Colonic mucosa (tissue), 4 donors: ENCODE measurements at regions not wholly inside any gene's neighbourhood (a gene's known extent, or its start where the extent isn't known, plus 50 kb on each side); places are given as distances from the start of the nearest gene placed in this dataset.

ENCODE experiments used
- DNase-seq: peaks from one replicate; pipeline ENCODE4 v3.0.0-alpha.2; 2020
- H3K27ac ChIP-seq: fragments of 200-600 bp; one replicate; pipeline ENCODE4 v1.8.0; 2021
- H3K27me3 ChIP-seq: fragments of 200-600 bp; one replicate; pipeline ENCODE4 v1.8.0; 2021
- H3K36me3 ChIP-seq: fragments of 200-600 bp; one replicate; pipeline ENCODE4 v1.8.0; 2021
- H3K4me1 ChIP-seq: fragments of 200-600 bp; one replicate; pipeline ENCODE4 v1.8.0; 2021; ENCODE audit warnings: mild to moderate bottlenecking
- H3K4me3 ChIP-seq: fragments of 200-600 bp; one replicate; pipeline ENCODE4 v1.8.0; 2021
- H3K9ac ChIP-seq, 2 donors: one replicate each; pipeline ENCODE4 v1.7.0; 2013; ENCODE audit warnings: control low read depth in 2 of 2, low read depth in 2 of 2, low read length in 2 of 2
- H3K9me3 ChIP-seq: fragments of 200-600 bp; one replicate; pipeline ENCODE4 v1.8.0; 2021
- CTCF ChIP-seq: fragments of 200-600 bp; IDR thresholded peaks from one replicate; pipeline ENCODE4 v1.8.0; 2022; ENCODE audit warnings: antibody characterized with exemption, mild to moderate bottlenecking
- intact Hi-C: fragments of 100-400 bp; cut with DNase I; formaldehyde crosslinking; loops from one replicate; pipeline ENCODE4 v1.14.1; 2022
- donor health status: healthy.
- donor health status: DM: no; HTN: no; CAD: no.
- donor health status: DM: no; HTN: no; CAD: no.

GRCh38 chr5:125348936-125349831 is 602.7 kb upstream of the ZNF608 start:
- H3K36me3 ChIP-seq: no peaks in the 10 kb centered on the region
- no peak for DNase-seq
- no peak for TF ChIP-seq CTCF
- H3K4me3 ChIP-seq: no peak overlapping the region
- intact Hi-C loops: no loop called here
- no peak overlapping the region for H3K9ac ChIP-seq
- no peaks in the 10 kb centered on the region for H3K9me3 ChIP-seq
- H3K27ac ChIP-seq: no peak overlapping the region
- no peaks in the 10 kb centered on the region for H3K27me3 ChIP-seq
- H3K4me1 ChIP-seq: no peaks in the 10 kb centered on the region

- H3K27ac ChIP-seq: no peak overlapping the region
- H3K4me1 ChIP-seq: no peaks in the 10 kb centered on the region
- intact Hi-C loops: no loop called here
- H3K36me3 ChIP-seq: no peaks in the 10 kb centered on the region
- H3K9me3 ChIP-seq: no peaks in the 10 kb centered on the region
- no peak overlapping the region for H3K4me3 ChIP-seq
- no peak overlapping the region for H3K9ac ChIP-seq
- no peak for DNase-seq
- H3K27me3 ChIP-seq: no peaks in the 10 kb centered on the region
- TF ChIP-seq CTCF: no peak
Measured at GRCh38 chr5:125357660-125358059, 611.2 kb upstream of the ZNF608 start.

- Histone ChIP-seq H3K27me3 (no peaks in the 10 kb centered on the region), H3K27ac (no peak overlapping the region), H3K9ac (no peak overlapping the region), H3K9me3 (no peaks in the 10 kb centered on the region), H3K36me3 (no peaks in the 10 kb centered on the region), H3K4me3 (no peak overlapping the region), H3K4me1 (no peaks in the 10 kb centered on the region)
- no peak for TF ChIP-seq CTCF
- intact Hi-C loops: no loop called here
- no peak for DNase-seq
Measured at GRCh38 chr5:125365747-125366146, 619.3 kb upstream of the ZNF608 start.

- Histone ChIP-seq H3K36me3 (no peaks in the 10 kb centered on the region), H3K27me3 (no peaks in the 10 kb centered on the region), H3K9ac (no peak overlapping the region), H3K27ac (no peak overlapping the region), H3K4me1 (no peaks in the 10 kb centered on the region), H3K4me3 (no peak overlapping the region), H3K9me3 (no peaks in the 10 kb centered on the region)
- intact Hi-C loops: no loop called here
- no peak for TF ChIP-seq CTCF
- DNase-seq: no peak
Measured at GRCh38 chr5:125367702-125368101, 621.3 kb upstream of the ZNF608 start.

GRCh38 chr5:125370461-125371205 is 624.2 kb upstream of the ZNF608 start:
- Histone ChIP-seq H3K27ac (no peak overlapping the region), H3K4me1 (no peaks in the 10 kb centered on the region), H3K9me3 (no peaks in the 10 kb centered on the region), H3K27me3 (no peaks in the 10 kb centered on the region), H3K36me3 (no peaks in the 10 kb centered on the region), H3K4me3 (no peak overlapping the region), H3K9ac (no peak overlapping the region)
- no peak for TF ChIP-seq CTCF
- intact Hi-C loops: no loop called here
- DNase-seq: no peak
